ENCODE measurements at regions not wholly inside any gene's neighbourhood (a gene's known extent, or its start where the extent isn't known, plus 50 kb on each side); places are given as distances from the start of the nearest gene placed in this dataset.
A peak's percentile ranks its signal among the peaks of the same experiment; 100 is the strongest.
"Not testable (repeated sequence)": the region's sequence is repeated elsewhere in the genome, so short reads cannot be mapped to it uniquely, and the experiment has no call there.

GRCh38 chr6:85756982-85757381 is 114.3 kb upstream of the SYNCRIP start:
- Histone ChIP-seq H3K36me3 (ENCODE audit: insufficient read depth in 1 of 2, low read depth in 1 of 2) (no peaks in the 10 kb centered on the region), H3K27ac (no peak overlapping the region), H3K4me3 (no peak overlapping the region), H3K27me3 (ENCODE audit: insufficient read depth in 3 of 3, low read length in 2 of 3) (no peaks in the 10 kb centered on the region), H3K4me1 (no peaks in the 10 kb centered on the region), H3K9me3 (no peaks in the 10 kb centered on the region)
- DNase-seq (no peak), ATAC-seq (no peak)
- intact Hi-C loops (cut with DNase I), result loop anchor here (10.0 kb wide), 1 partner anchor 1098 kb away; no protein-coding TSS in a partner anchor
- peak; percentile 39 for TF ChIP-seq CTCF (IDR thresholded peaks at IDR 0.05)

GRCh38 chr6:85754894-85755293 is 112.2 kb upstream of the SYNCRIP start:
- intact Hi-C loops (cut with DNase I), result loop anchor here (10.0 kb wide), 1 partner anchor 1100 kb away; no protein-coding TSS in a partner anchor
- H3K4me1 ChIP-seq, result no peaks in the 10 kb centered on the region
- H3K27me3 ChIP-seq (ENCODE audit: insufficient read depth in 3 of 3, low read length in 2 of 3), result no peaks in the 10 kb centered on the region
- no peak for DNase-seq
- H3K27ac ChIP-seq, result no peak overlapping the region
- TF ChIP-seq CTCF (IDR thresholded peaks at IDR 0.05), result no peak
- WGBS, 3 donors, result 56 to 73% (median 66%) methylated on average over 2 of the region's 2 CpGs
- no peak overlapping the region for H3K4me3 ChIP-seq
- no peaks in the 10 kb centered on the region for H3K9me3 ChIP-seq
- ATAC-seq, result no peak
- no peaks in the 10 kb centered on the region for H3K36me3 ChIP-seq (ENCODE audit: insufficient read depth in 1 of 2, low read depth in 1 of 2)

- Histone ChIP-seq H3K4me1 (no peaks in the 10 kb centered on the region), H3K4me3 (no peak overlapping the region), H3K27ac (no peak overlapping the region), H3K27me3 (ENCODE audit: insufficient read depth in 3 of 3, low read length in 2 of 3) (no peaks in the 10 kb centered on the region), H3K36me3 (ENCODE audit: insufficient read depth in 1 of 2, low read depth in 1 of 2) (no peaks in the 10 kb centered on the region), H3K9me3 (no peaks in the 10 kb centered on the region)
- DNase-seq (no peak), ATAC-seq (no peak)
- WGBS, 3 donors, result 83 to 88% (median 86%) methylated on average over 5 of the region's 5 CpGs
- intact Hi-C loops (cut with DNase I), result loop anchor here (10.0 kb wide), 1 partner anchor 1102 kb away; no protein-coding TSS in a partner anchor
- no peak for TF ChIP-seq CTCF (IDR thresholded peaks at IDR 0.05)
Observed at GRCh38 chr6:85752602-85753001, 109.9 kb upstream of the SYNCRIP start.

GRCh38 chr6:85751374-85752055 is 108.8 kb upstream of the SYNCRIP start:
- TF ChIP-seq CTCF (IDR thresholded peaks at IDR 0.05), result no peak
- Histone ChIP-seq H3K9me3 (no peaks in the 10 kb centered on the region), H3K36me3 (ENCODE audit: insufficient read depth in 1 of 2, low read depth in 1 of 2) (no peaks in the 10 kb centered on the region), H3K27me3 (ENCODE audit: insufficient read depth in 3 of 3, low read length in 2 of 3) (no peaks in the 10 kb centered on the region), H3K4me1 (no peaks in the 10 kb centered on the region), H3K4me3 (no peak overlapping the region), H3K27ac (no peak overlapping the region)
- WGBS, 3 donors, result 82 to 89% (median 85%) methylated on average over 5 of the region's 5 CpGs
- DNase-seq (no peak), ATAC-seq (no peak)
- intact Hi-C loops (cut with DNase I), result loop anchor here (10.0 kb wide), 1 partner anchor 1103 kb away; no protein-coding TSS in a partner anchor

GRCh38 chr6:85750146-85750545 is 107.5 kb upstream of the SYNCRIP start:
- 85 to 93% (median 87%) methylated on average over 2 of the region's 2 CpGs for WGBS, 3 donors
- not testable (repeated sequence) for DNase-seq
- intact Hi-C loops (cut with DNase I), result loop anchor here (10.0 kb wide), 1 partner anchor 1105 kb away; no protein-coding TSS in a partner anchor

More at GRCh38 chr6:85750146-85750545, 107.5 kb upstream of the SYNCRIP start:
- not testable (repeated sequence) for ATAC-seq; H3K27ac ChIP-seq; H3K36me3 ChIP-seq (ENCODE audit: insufficient read depth in 1 of 2, low read depth in 1 of 2); H3K27me3 ChIP-seq (ENCODE audit: insufficient read depth in 3 of 3, low read length in 2 of 3); H3K9me3 ChIP-seq; H3K4me1 ChIP-seq; H3K4me3 ChIP-seq

All from psoas muscle (tissue), 7 donors.